HCT116 (cell line): ENCODE measurements at regions not wholly inside any gene's neighbourhood (a gene's known extent, or its start where the extent isn't known, plus 50 kb on each side); places are given as distances from the start of the nearest gene placed in this dataset.

Source experiments
- ATAC-seq: fragments of 200-7000 bp; cut with Tn5 transposase; 2 replicates; pipeline ENCODE4 v1.9.1; 2020; ENCODE audit warnings: mild to moderate bottlenecking, moderate library complexity
- BruUV-seq: library from RNA; stranded (reverse); fragments of 400-500 nt; replicated peaks from 2 replicates; lab custom pipeline; 2021; lab: Mats Ljungman, UMichigan
- CTCF ChIA-PET: fragments of 300-600 bp; sonication (Branson Sonifier 250); formaldehyde crosslinking; loops from one replicate; lab custom pipeline; 2021; ENCODE audit warnings: antibody characterized with exemption; lab: Charles Lee
- POLR2A ChIA-PET: fragments of 300-600, 350-600 bp; sonication (Branson Sonifier 250); formaldehyde crosslinking; loops from one replicate; lab custom pipeline; 2021; ENCODE audit warnings: antibody characterized with exemption; lab: Charles Lee
- RAD21 ChIA-PET, 2 experiments: fragments of 300-600 bp; sonication (Branson Sonifier 250); formaldehyde crosslinking; loops; one replicate each; lab custom pipeline; 2023; ENCODE audit warnings: low total read pairs in 2 of 2; ENCODE audit not compliant: uncharacterized antibody in 2 of 2, unreplicated experiment in 2 of 2, low non-redundant PET in 1 of 2; lab: Charles Lee
- DNase-seq: peaks from one replicate; pipeline ENCODE4 v3.0.0-alpha.2; 2010; ENCODE audit warnings: low read depth, low spot score
- H2AFZ ChIP-seq: fragments of 200-600 bp; shearing (Covaris generic), sonication (generic); 2 replicates; pipeline ENCODE4 v1.6.1; 2017; ENCODE audit warnings: low read depth, mixed run types, mixed read lengths, antibody characterized with exemption, low read length; ENCODE audit not compliant: poor library complexity, severe bottlenecking
- H3K27ac ChIP-seq: 2 replicates; pipeline ENCODE4 v1.5.1; 2012; ENCODE audit warnings: low read depth, low read length
- H3K27me3 ChIP-seq: fragments of 200-600 bp; sonication (generic); 2 replicates; pipeline ENCODE4 v1.6.1; 2016; ENCODE audit warnings: mixed run types, low read length, mixed read lengths; ENCODE audit not compliant: insufficient read depth
- H3K36me3 ChIP-seq, 2 experiments: fragments of 200-500 bp in 1 of 2; fragments of 200-600 bp in 1 of 2; sonication (Bioruptor generic) in 1 of 2; sonication (generic) in 1 of 2; 2 replicates each; pipeline versions ENCODE4 v1.5.1 to v1.6.1; 2014 to 2016; ENCODE audit warnings: low read length in 2 of 2, inconsistent platforms in 1 of 2, mixed read lengths in 1 of 2, mixed run types in 1 of 2; ENCODE audit not compliant: insufficient read depth in 2 of 2, control insufficient read depth in 1 of 2
- H3K4me1 ChIP-seq, 2 experiments: fragments of 200-600 bp in 1 of 2; sonication (generic) in 1 of 2; 2 replicates each; pipeline versions ENCODE4 v1.5.1 to v1.6.1; 2012 to 2017; ENCODE audit warnings: low read length in 2 of 2, inconsistent platforms in 1 of 2, mild to moderate bottlenecking in 1 of 2, mixed read lengths in 1 of 2, mixed run types in 1 of 2, moderate library complexity in 1 of 2; ENCODE audit not compliant: insufficient read depth in 2 of 2, control insufficient read depth in 1 of 2
- H3K4me2 ChIP-seq: fragments of 200-600 bp; sonication (generic); 2 replicates; pipeline ENCODE4 v1.6.1; 2017; ENCODE audit warnings: mixed run types, low read length, mixed read lengths
- H3K4me3 ChIP-seq, 2 experiments: fragments of 200-600 bp in 1 of 2; sonication (generic) in 1 of 2; replicated peaks in 1 of 2; 2 replicates each; pipeline ENCODE4 v1.5.1; 2011 to 2016; ENCODE audit warnings: low read length in 2 of 2, control low read depth in 1 of 2, low read depth in 1 of 2, mild to moderate bottlenecking in 1 of 2, mixed read lengths in 1 of 2, mixed run types in 1 of 2
- H3K79me2 ChIP-seq: fragments of 200-600 bp; sonication (generic); 2 replicates; pipeline ENCODE4 v1.6.1; 2017; ENCODE audit warnings: mild to moderate bottlenecking, mixed run types, low read length, moderate library complexity, mixed read lengths; ENCODE audit not compliant: insufficient read depth
- H3K9ac ChIP-seq: fragments of 200-600 bp; sonication (generic); 2 replicates; pipeline ENCODE4 v1.6.1; 2016; ENCODE audit warnings: low read length, mixed read lengths
- H3K9me2 ChIP-seq: fragments of 200-600 bp; sonication (generic), shearing (Covaris generic); 2 replicates; pipeline ENCODE4 v1.6.1; 2017; ENCODE audit warnings: mixed run types, mild to moderate bottlenecking, moderate library complexity; ENCODE audit not compliant: insufficient read depth
- H3K9me3 ChIP-seq, 2 experiments: fragments of 200-500 bp in 1 of 2; fragments of 200-600 bp in 1 of 2; sonication (Bioruptor generic) in 1 of 2; sonication (generic) in 1 of 2; 2 replicates each; pipeline ENCODE4 v1.6.1; 2014 to 2017; ENCODE audit warnings: low read length in 2 of 2, mixed read lengths in 2 of 2, inconsistent platforms in 1 of 2, low read depth in 1 of 2, mild to moderate bottlenecking in 1 of 2, mixed run types in 1 of 2, moderate library complexity in 1 of 2; ENCODE audit not compliant: control insufficient read depth in 1 of 2, insufficient read depth in 1 of 2
- H4K20me1 ChIP-seq: fragments of 200-600 bp; sonication (generic), shearing (Covaris generic); 2 replicates; pipeline ENCODE4 v1.6.1; 2017; ENCODE audit warnings: mixed run types, mild to moderate bottlenecking, moderate library complexity; ENCODE audit not compliant: insufficient read depth
- ATF3 ChIP-seq: IDR thresholded peaks from 2 replicates; pipeline ENCODE4 v1.6.1; 2012
- CEBPB ChIP-seq: IDR thresholded peaks from 2 replicates; pipeline ENCODE4 v1.6.1; 2012; ENCODE audit warnings: low read depth
- CTCF ChIP-seq, 3 experiments: fragments of 200-600 bp in 1 of 3; sonication (generic) in 1 of 3; IDR thresholded peaks in 2 of 3; conservative IDR thresholded peaks in 1 of 3; 2 replicates each; pipeline ENCODE4 v1.5.1; 2012 to 2017; ENCODE audit warnings: low read depth in 2 of 3, low read length in 2 of 3, antibody characterized with exemption in 1 of 3, borderline replicate concordance in 1 of 3, control low read depth in 1 of 3, mild to moderate bottlenecking in 1 of 3, mixed read lengths in 1 of 3, mixed run types in 1 of 3, moderate library complexity in 1 of 3; ENCODE audit not compliant: insufficient read depth in 1 of 3
- EGR1 ChIP-seq: IDR thresholded peaks from 2 replicates; pipeline ENCODE4 v1.6.1; 2012; ENCODE audit warnings: low read depth
- ELF1 ChIP-seq: IDR thresholded peaks from 2 replicates; pipeline ENCODE4 v1.6.1; 2012; ENCODE audit warnings: low read depth, borderline replicate concordance
- EZH2phosphoT487 ChIP-seq: fragments of 200-600 bp; IDR thresholded peaks from 2 replicates; pipeline ENCODE4 v1.6.1; 2018; ENCODE audit warnings: antibody characterized with exemption, borderline replicate concordance
- FOSL1 ChIP-seq: IDR thresholded peaks from 2 replicates; pipeline ENCODE4 v1.6.1; 2012; ENCODE audit warnings: low read depth
- JUND ChIP-seq: IDR thresholded peaks from 2 replicates; pipeline ENCODE4 v1.6.1; 2012
- MAX ChIP-seq: IDR thresholded peaks from 2 replicates; pipeline ENCODE4 v1.6.1; 2012
- POLR2A ChIP-seq: IDR thresholded peaks from 2 replicates; pipeline ENCODE4 v1.7.0; 2011; ENCODE audit warnings: borderline replicate concordance; ENCODE audit not compliant: insufficient read depth, insufficient read length; ENCODE audit errors: extremely low read depth
- RAD21 ChIP-seq: IDR thresholded peaks from 2 replicates; pipeline ENCODE4 v1.6.1; 2012; ENCODE audit warnings: low read depth, mild to moderate bottlenecking
- SIN3A ChIP-seq: IDR thresholded peaks from 2 replicates; pipeline ENCODE4 v1.6.1; 2012; ENCODE audit warnings: low read depth
- SP1 ChIP-seq: IDR thresholded peaks from 2 replicates; pipeline ENCODE4 v1.6.1; 2012; ENCODE audit warnings: low read depth
- SRF ChIP-seq: IDR thresholded peaks from 2 replicates; pipeline ENCODE4 v1.6.1; 2012; ENCODE audit warnings: low read depth
- YY1 ChIP-seq: IDR thresholded peaks from 2 replicates; pipeline ENCODE4 v1.6.1; 2011; ENCODE audit warnings: low read length, low read depth, moderate library complexity, mild to moderate bottlenecking; ENCODE audit not compliant: insufficient replicate concordance; ENCODE audit errors: extremely low read depth
- intact Hi-C: fragments of 100-400 bp; cut with micrococcal nuclease; formaldehyde crosslinking; loops from 2 replicates; pipeline ENCODE4 v1.10.0; 2022

GRCh38 chr21:38654580-38654979 lies 151.1 kb upstream of the ETS2 start:
- ChIA-PET POLR2A (no interaction called here), CTCF (no interaction called here), RAD21 (no interaction called here)
- H3K36me3 ChIP-seq: no peaks in the 10 kb centered on the region
- no peaks in the 10 kb centered on the region for H3K9me3 ChIP-seq
- DNase-seq (no peak), ATAC-seq (no peak)
- H3K4me1 ChIP-seq: no peaks in the 10 kb centered on the region
- H3K4me2 ChIP-seq: no peak overlapping the region
- intact Hi-C loops: no loop called here
- no peaks in the 10 kb centered on the region for H3K79me2 ChIP-seq
- H3K9ac ChIP-seq: no peak overlapping the region
- H3K27ac ChIP-seq: no peak overlapping the region
- H2AFZ ChIP-seq: no peak overlapping the region
- no peak overlapping the region for H3K4me3 ChIP-seq
- no peaks in the 10 kb centered on the region for H4K20me1 ChIP-seq
- TF ChIP-seq SIN3A (no peak), JUND (no peak), EGR1 (no peak), SP1 (no peak), ATF3 (no peak), CTCF (IDR thresholded peaks at IDR 0.05 in 2 of 3, conservative IDR thresholded peaks at IDR 0.05 in 1 of 3; ENCODE audit: borderline replicate concordance in 1 of 3, insufficient read depth in 1 of 3, low read depth in 2 of 3, low read length in 2 of 3) (no peak), EZH2phosphoT487 (no peak), YY1 (no peak), CEBPB (no peak), FOSL1 (no peak), ELF1 (no peak), MAX (no peak), POLR2A (no peak), RAD21 (no peak), SRF (no peak)
- BruUV-seq: no TSS peak
- H3K27me3 ChIP-seq: peaks cover 51% of the 10 kb centered on the region
- H3K9me2 ChIP-seq: no peaks in the 10 kb centered on the region
